ENCODE measurements at regions not wholly inside any gene's neighbourhood (a gene's known extent, or its start where the extent isn't known, plus 50 kb on each side); places are given as distances from the start of the nearest gene placed in this dataset.

GRCh38 chr2:78699696-78700095 lies 325.8 kb upstream of the REG3G start:
- H4K8ac ChIP-seq (ENCODE audit: low read depth in 2 of 2, low read length in 2 of 2): no peak overlapping the region
- H3K36me3 ChIP-seq (ENCODE audit: control insufficient read depth, insufficient read depth, low read length): no peaks in the 10 kb centered on the region
- no peak overlapping the region for H2BK5ac ChIP-seq (ENCODE audit: low read depth, low read length, poor library complexity, severe bottlenecking)
- TF ChIP-seq MAZ (IDR thresholded peaks at IDR 0.05; ENCODE audit: borderline replicate concordance, low read depth, low read length): no peak
- TF ChIP-seq MAFK (IDR thresholded peaks at IDR 0.05; ENCODE audit: low read depth, low read length): no peak
- no peak for TF ChIP-seq CEBPB (IDR thresholded peaks at IDR 0.05; ENCODE audit: low read depth, low read length)
- no peak for TF ChIP-seq BHLHE40 (IDR thresholded peaks at IDR 0.05; ENCODE audit: low read depth, low read length)
- TF ChIP-seq MXI1 (IDR thresholded peaks at IDR 0.05; ENCODE audit: borderline replicate concordance, low read depth, low read length): no peak
- no peak for TF ChIP-seq USF2 (IDR thresholded peaks at IDR 0.05; ENCODE audit: low read depth, low read length)
- no peak for TF ChIP-seq POLR2A (IDR thresholded peaks at IDR 0.05; ENCODE audit: low read depth, low read length)
- no peak for TF ChIP-seq NFE2L2 (IDR thresholded peaks at IDR 0.05; ENCODE audit: low read depth, low read length)
- no peak for TF ChIP-seq RFX5 (IDR thresholded peaks at IDR 0.05; ENCODE audit: low read depth, low read length)
- no peak for TF ChIP-seq ELK1 (IDR thresholded peaks at IDR 0.05; ENCODE audit: borderline replicate concordance, low read depth, low read length)
- no peak for TF ChIP-seq CHD1 (IDR thresholded peaks at IDR 0.05; ENCODE audit: low read depth, low read length)
- TF ChIP-seq RAD21 (IDR thresholded peaks at IDR 0.05; ENCODE audit: low read length): no peak
- no peak for TF ChIP-seq RCOR1 (IDR thresholded peaks at IDR 0.05; ENCODE audit: insufficient replicate concordance, low read length)
- no peak for TF ChIP-seq FOS (IDR thresholded peaks at IDR 0.05; ENCODE audit: low read depth, low read length)
- no peak for TF ChIP-seq CTCF (conservative IDR thresholded peaks at IDR 0.05; ENCODE audit: low read depth, low read length)
- no peak for TF ChIP-seq SMC3 (IDR thresholded peaks at IDR 0.05; ENCODE audit: low read depth, low read length)
- H2AFZ ChIP-seq (replicated peaks; ENCODE audit: low read length, poor library complexity): no peak overlapping the region
- ATAC-seq (ENCODE audit: low read depth): no peak
- H4K91ac ChIP-seq (ENCODE audit: insufficient read depth, low read depth, low read length): no peak overlapping the region
- H2BK15ac ChIP-seq (ENCODE audit: low read depth, low read length): no peak overlapping the region
- BruUV-seq (replicated peaks): no TSS peak
- H3K4ac ChIP-seq (ENCODE audit: low read depth, low read length): no peak overlapping the region
- H3K4me1 ChIP-seq (ENCODE audit: control insufficient read depth, insufficient read depth, low read length): no peaks in the 10 kb centered on the region
- H3K4me2 ChIP-seq (ENCODE audit: low read depth, low read length): no peak overlapping the region
- H4K20me1 ChIP-seq (ENCODE audit: insufficient read depth, low read length): no peaks in the 10 kb centered on the region
- no peak overlapping the region for H3K27ac ChIP-seq (ENCODE audit: insufficient read depth, low read length)
- no peak for DNase-seq
- no peak overlapping the region for H2BK20ac ChIP-seq (ENCODE audit: low read depth, low read length)
- no peak overlapping the region for H4K5ac ChIP-seq (ENCODE audit: low read depth, low read length)
- no peak overlapping the region for H2AK5ac ChIP-seq (ENCODE audit: low read depth, low read length)
- no peak overlapping the region for H3K56ac ChIP-seq (ENCODE audit: extremely low read depth, insufficient read depth, low read length)
- POLR2A ChIA-PET (ENCODE audit: unreplicated experiment): no interaction called here
- no peaks in the 10 kb centered on the region for H3K79me1 ChIP-seq (ENCODE audit: low read depth in 1 of 2, low read length in 2 of 2)
- no peak overlapping the region for H2AK9ac ChIP-seq (replicated peaks; ENCODE audit: low read depth, low read length, poor library complexity)
- H3K18ac ChIP-seq (ENCODE audit: low read depth, low read length): no peak overlapping the region
- H3K9ac ChIP-seq (ENCODE audit: low read depth, low read length): no peak overlapping the region
- no peak overlapping the region for H3K23ac ChIP-seq (ENCODE audit: low read depth, low read length)
- H3K4me3 ChIP-seq (ENCODE audit: insufficient read depth, low read depth, low read length): no peak overlapping the region
- H3K9me3 ChIP-seq (ENCODE audit: control insufficient read depth, insufficient read depth, low read length): peaks cover 5% of the 10 kb centered on the region
- no peaks in the 10 kb centered on the region for H3K27me3 ChIP-seq (ENCODE audit: control insufficient read depth, insufficient read depth, low read length)
- no CpG with 5 or more reads among the region's 3 CpGs for WGBS, 2 experiments (ENCODE audit: extremely low coverage in 2 of 2, insufficient read length in 1 of 2)
- in situ Hi-C loops (cut with MboI; ENCODE audit: low sequenced_read_pairs) (no loop called here), intact Hi-C loops (cut with micrococcal nuclease) (no loop called here), dilution Hi-C loops (cut with HindIII; ENCODE audit: low sequenced_read_pairs, unreplicated experiment) (no loop called here)
- no peak overlapping the region for H2BK120ac ChIP-seq (ENCODE audit: low read depth, low read length)
- CTCF ChIA-PET: no interaction called here
- no peaks in the 10 kb centered on the region for H3K9me1 ChIP-seq (ENCODE audit: insufficient read depth, low read length)
- no peak overlapping the region for H3K14ac ChIP-seq (replicated peaks; ENCODE audit: low read depth, low read length)

Data from IMR-90 (cell line).